ENCODE measurements at regions not wholly inside any gene's neighbourhood (a gene's known extent, or its start where the extent isn't known, plus 50 kb on each side); places are given as distances from the start of the nearest gene placed in this dataset.

DNA sequence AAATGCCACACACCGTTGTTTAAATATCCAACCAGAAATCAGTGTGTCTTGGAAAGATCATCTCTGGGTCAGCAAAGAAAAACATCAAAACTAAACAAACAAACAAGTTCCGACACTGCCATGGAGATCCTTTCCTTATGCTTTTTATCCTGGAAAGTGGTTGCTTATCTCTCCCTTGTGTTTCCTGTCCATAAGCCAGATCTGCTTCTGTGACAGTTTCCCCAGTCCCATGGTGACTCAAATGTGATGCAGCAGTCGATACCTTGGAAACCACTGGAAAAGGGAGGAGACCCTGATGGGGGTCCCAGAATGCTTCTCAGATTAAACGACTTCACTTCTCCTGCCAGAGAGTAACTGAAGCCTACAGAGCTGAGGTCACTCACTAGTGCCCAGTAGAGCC lies 94.7 kb downstream of the DMRTA2 start:
- no peak for DNase-seq (ENCODE audit: low read depth, low spot score)
- H3K4me1 Mint-ChIP-seq: peaks cover 3% of the 10 kb centered on the region
- no peak overlapping the region for H3K4me3 Mint-ChIP-seq
- peaks cover 54% of the 10 kb centered on the region for H3K27me3 Mint-ChIP-seq (ENCODE audit: low read depth)
- peaks cover 3% of the 10 kb centered on the region for H3K9me3 Mint-ChIP-seq
- H3K36me3 Mint-ChIP-seq (ENCODE audit: low read depth): no peaks in the 10 kb centered on the region
- no peak overlapping the region for H3K27ac Mint-ChIP-seq (ENCODE audit: unreplicated experiment)
- TF ChIP-seq, protein P1, sequence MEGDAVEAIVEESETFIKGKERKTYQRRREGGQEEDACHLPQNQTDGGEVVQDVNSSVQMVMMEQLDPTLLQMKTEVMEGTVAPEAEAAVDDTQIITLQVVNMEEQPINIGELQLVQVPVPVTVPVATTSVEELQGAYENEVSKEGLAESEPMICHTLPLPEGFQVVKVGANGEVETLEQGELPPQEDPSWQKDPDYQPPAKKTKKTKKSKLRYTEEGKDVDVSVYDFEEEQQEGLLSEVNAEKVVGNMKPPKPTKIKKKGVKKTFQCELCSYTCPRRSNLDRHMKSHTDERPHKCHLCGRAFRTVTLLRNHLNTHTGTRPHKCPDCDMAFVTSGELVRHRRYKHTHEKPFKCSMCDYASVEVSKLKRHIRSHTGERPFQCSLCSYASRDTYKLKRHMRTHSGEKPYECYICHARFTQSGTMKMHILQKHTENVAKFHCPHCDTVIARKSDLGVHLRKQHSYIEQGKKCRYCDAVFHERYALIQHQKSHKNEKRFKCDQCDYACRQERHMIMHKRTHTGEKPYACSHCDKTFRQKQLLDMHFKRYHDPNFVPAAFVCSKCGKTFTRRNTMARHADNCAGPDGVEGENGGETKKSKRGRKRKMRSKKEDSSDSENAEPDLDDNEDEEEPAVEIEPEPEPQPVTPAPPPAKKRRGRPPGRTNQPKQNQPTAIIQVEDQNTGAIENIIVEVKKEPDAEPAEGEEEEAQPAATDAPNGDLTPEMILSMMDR (conservative IDR thresholded peaks at IDR 0.05): no peak

GRCh38 chr1:50326026-50326425 lies 97.2 kb downstream of the DMRTA2 start:
- peaks cover 33% of the 10 kb centered on the region for H3K27me3 Mint-ChIP-seq (ENCODE audit: low read depth)
- H3K36me3 Mint-ChIP-seq (ENCODE audit: low read depth): no peaks in the 10 kb centered on the region
- TF ChIP-seq, protein P1 (conservative IDR thresholded peaks at IDR 0.05): no peak
- no peak overlapping the region for H3K4me3 Mint-ChIP-seq
- H3K4me1 Mint-ChIP-seq: no peaks in the 10 kb centered on the region
- no peak for DNase-seq (ENCODE audit: low read depth, low spot score)
- no peak overlapping the region for H3K27ac Mint-ChIP-seq (ENCODE audit: unreplicated experiment)
- H3K9me3 Mint-ChIP-seq: peaks cover 3% of the 10 kb centered on the region

DNA sequence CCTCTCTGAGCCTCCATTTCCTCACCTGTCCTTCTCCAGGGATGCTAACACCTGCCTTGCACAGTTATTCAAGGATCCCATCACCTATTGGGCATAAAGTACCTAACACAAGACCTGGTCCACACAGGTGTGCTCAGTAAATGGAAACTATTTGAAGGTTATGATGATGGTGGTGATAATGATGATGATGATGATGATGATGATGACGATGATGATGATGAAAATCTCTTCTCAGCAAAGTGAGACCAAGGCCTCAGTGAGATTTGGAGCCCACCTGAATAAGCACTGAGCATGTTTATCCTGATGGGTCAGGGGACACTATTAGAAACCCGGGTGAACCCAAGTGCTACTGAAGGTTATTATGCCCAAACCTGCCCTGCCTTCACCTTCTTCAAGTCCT lies 100.7 kb downstream of the DMRTA2 start:
- no peak for DNase-seq (ENCODE audit: low read depth, low spot score)
- Mint-ChIP-seq H3K27ac (ENCODE audit: unreplicated experiment) (no peak overlapping the region), H3K4me3 (no peak overlapping the region), H3K36me3 (ENCODE audit: low read depth) (no peaks in the 10 kb centered on the region), H3K9me3 (peaks cover 3% of the 10 kb centered on the region), H3K27me3 (ENCODE audit: low read depth) (peaks cover under 1% of the 10 kb centered on the region), H3K4me1 (no peaks in the 10 kb centered on the region)
- TF ChIP-seq, protein P1 (conservative IDR thresholded peaks at IDR 0.05): no peak

GRCh38 chr1:50318428-50318827 lies 104.8 kb downstream of the DMRTA2 start:
- TF ChIP-seq, protein P1 (conservative IDR thresholded peaks at IDR 0.05): no peak
- Mint-ChIP-seq H3K4me1 (no peaks in the 10 kb centered on the region), H3K27me3 (ENCODE audit: low read depth) (no peaks in the 10 kb centered on the region), H3K36me3 (ENCODE audit: low read depth) (no peaks in the 10 kb centered on the region), H3K4me3 (no peak overlapping the region), H3K9me3 (peaks cover 8% of the 10 kb centered on the region), H3K27ac (ENCODE audit: unreplicated experiment) (no peak overlapping the region)
- no peak for DNase-seq (ENCODE audit: low read depth, low spot score)

GRCh38 chr1:50308878-50309277 lies 114.4 kb downstream of the DMRTA2 start:
- peak; percentile 16 for DNase-seq (ENCODE audit: low read depth, low spot score)
- Mint-ChIP-seq H3K27me3 (ENCODE audit: low read depth) (no peaks in the 10 kb centered on the region), H3K9me3 (peaks cover 9% of the 10 kb centered on the region), H3K4me3 (no peak overlapping the region), H3K36me3 (ENCODE audit: low read depth) (no peaks in the 10 kb centered on the region), H3K27ac (ENCODE audit: unreplicated experiment) (no peak overlapping the region), H3K4me1 (no peaks in the 10 kb centered on the region)
- TF ChIP-seq, protein P1 (conservative IDR thresholded peaks at IDR 0.05): no peak

DNA sequence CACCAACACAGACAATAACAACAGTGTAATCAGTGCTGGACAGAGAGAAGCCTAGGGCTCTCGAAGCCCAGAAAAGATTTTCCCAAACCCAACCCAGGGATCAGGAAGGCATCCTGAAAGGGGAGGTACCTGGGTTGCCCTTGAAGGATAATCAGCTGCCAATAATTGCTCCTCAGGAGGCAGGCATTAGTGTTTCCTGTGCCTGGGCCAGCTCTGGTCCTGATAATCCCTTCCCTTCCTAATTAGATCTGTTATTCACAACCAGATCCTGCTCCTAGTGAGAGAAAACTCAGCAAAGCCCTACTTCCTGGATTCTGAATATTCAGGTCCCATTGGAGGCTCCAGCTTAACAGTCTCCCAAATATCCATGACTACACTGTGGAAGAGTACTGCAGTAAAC lies 117.4 kb downstream of the DMRTA2 start:
- no peaks in the 10 kb centered on the region for H3K27me3 Mint-ChIP-seq (ENCODE audit: low read depth)
- no peaks in the 10 kb centered on the region for H3K4me1 Mint-ChIP-seq
- H3K36me3 Mint-ChIP-seq (ENCODE audit: low read depth): no peaks in the 10 kb centered on the region
- no peak for DNase-seq (ENCODE audit: low read depth, low spot score)
- peaks cover 16% of the 10 kb centered on the region for H3K9me3 Mint-ChIP-seq
- no peak overlapping the region for H3K27ac Mint-ChIP-seq (ENCODE audit: unreplicated experiment)
- TF ChIP-seq, protein P1 (conservative IDR thresholded peaks at IDR 0.05): no peak
- H3K4me3 Mint-ChIP-seq: no peak overlapping the region

Data from neural crest cell (in vitro differentiated cells).